Myocyte (in vitro differentiated cells): ENCODE measurements at regions not wholly inside any gene's neighbourhood (a gene's known extent, or its start where the extent isn't known, plus 50 kb on each side); places are given as distances from the start of the nearest gene placed in this dataset.

ENCODE experiments used
- DNase-seq: peaks from one replicate; pipeline ENCODE4 v3.0.0-alpha.2; 2012; ENCODE audit warnings: low read depth

GRCh38 chr11:104658177-104658576, 240.1 kb downstream of the CASP12 start:
- no peak for DNase-seq

GRCh38 chr11:104657083-104657482, 241.2 kb downstream of the CASP12 start:
- no peak for DNase-seq

- no peak for DNase-seq
Observed at GRCh38 chr11:104655066-104655465, 243.2 kb downstream of the CASP12 start.

- DNase-seq = no peak
Observed at GRCh38 chr11:104654181-104654813, 244.0 kb downstream of the CASP12 start.

GRCh38 chr11:104653407-104653806, 244.9 kb downstream of the CASP12 start:
- DNase-seq = peak; percentile 51

GRCh38 chr11:104652996-104653395, 245.3 kb downstream of the CASP12 start:
- no peak for DNase-seq

- no peak for DNase-seq
Observed at GRCh38 chr11:104650234-104650633, 248.0 kb downstream of the CASP12 start.

GRCh38 chr11:104649002-104649401, 249.3 kb downstream of the CASP12 start:
- no peak for DNase-seq

- DNase-seq = no peak
Observed at GRCh38 chr11:104645261-104646222, 252.7 kb downstream of the CASP12 start.

GRCh38 chr11:104637662-104638170, 260.5 kb downstream of the CASP12 start:
- no peak for DNase-seq

- no peak for DNase-seq
Observed at GRCh38 chr11:104633226-104633625, 265.0 kb downstream of the CASP12 start.

GRCh38 chr11:104630352-104630751, 267.9 kb downstream of the CASP12 start:
- DNase-seq = no peak

GRCh38 chr11:104625246-104625645, 273.0 kb downstream of the CASP12 start:
- DNase-seq = peak; percentile 18

GRCh38 chr11:104624021-104624420, 274.2 kb downstream of the CASP12 start:
- no peak for DNase-seq

- DNase-seq = no peak
Observed at GRCh38 chr11:104623518-104623917, 274.7 kb downstream of the CASP12 start.

- DNase-seq = no peak
Observed at GRCh38 chr11:104620991-104621390, 277.3 kb downstream of the CASP12 start.

GRCh38 chr11:104619751-104620150, 278.5 kb downstream of the CASP12 start:
- DNase-seq = no peak

GRCh38 chr11:104618954-104619353, 279.3 kb downstream of the CASP12 start:
- no peak for DNase-seq

- no peak for DNase-seq
Observed at GRCh38 chr11:104614961-104615360, 283.3 kb downstream of the CASP12 start.

- DNase-seq = no peak
Observed at GRCh38 chr11:104614117-104614680, 284.1 kb downstream of the CASP12 start.

GRCh38 chr11:104610635-104611034, 287.6 kb downstream of the CASP12 start:
- DNase-seq = no peak
